Loucy (cell line): ENCODE measurements at regions not wholly inside any gene's neighbourhood (a gene's known extent, or its start where the extent isn't known, plus 50 kb on each side); places are given as distances from the start of the nearest gene placed in this dataset.

Source experiments
- H2AFZ ChIP-seq: fragments of 200-600 bp; sonication (generic); 2 replicates; pipeline ENCODE4 v1.6.0; 2016; ENCODE audit warnings: antibody characterized with exemption, mild to moderate bottlenecking, low read length, moderate library complexity
- H3F3A ChIP-seq: fragments of 200-600 bp; 2 replicates; pipeline ENCODE4 v1.6.0; 2016; ENCODE audit warnings: antibody characterized with exemption, low read depth, mild to moderate bottlenecking
- H3K27me3 ChIP-seq: fragments of 200-600 bp; sonication (generic); 2 replicates; pipeline ENCODE4 v1.6.1; 2014; ENCODE audit warnings: low read length, mild to moderate bottlenecking; ENCODE audit not compliant: insufficient read depth, poor library complexity, severe bottlenecking
- H3K36me3 ChIP-seq: fragments of 200-600 bp; sonication (generic); 2 replicates; pipeline ENCODE4 v1.6.1; 2016; ENCODE audit warnings: low read length; ENCODE audit not compliant: insufficient read depth
- H3K4me1 ChIP-seq: fragments of 200-600 bp; sonication (generic); 2 replicates; pipeline ENCODE4 v1.5.1; 2014; ENCODE audit warnings: low read length, mild to moderate bottlenecking; ENCODE audit not compliant: insufficient read depth, poor library complexity, severe bottlenecking
- H3K4me2 ChIP-seq: fragments of 200-600 bp; sonication (generic); 2 replicates; pipeline ENCODE4 v1.6.0; 2014; ENCODE audit warnings: antibody characterized with exemption, low read length, low read depth, mild to moderate bottlenecking; ENCODE audit not compliant: poor library complexity, severe bottlenecking
- H3K4me3 ChIP-seq: fragments of 200-600 bp; sonication (generic); 2 replicates; pipeline ENCODE4 v1.5.1; 2014; ENCODE audit warnings: low read length, mild to moderate bottlenecking, mixed read lengths; ENCODE audit not compliant: poor library complexity, severe bottlenecking
- H3K79me2 ChIP-seq: fragments of 200-600 bp; sonication (generic); 2 replicates; pipeline ENCODE4 v1.6.1; 2014; ENCODE audit warnings: low read length; ENCODE audit not compliant: insufficient read depth
- H3K9ac ChIP-seq: fragments of 200-600 bp; sonication (generic); 2 replicates; pipeline ENCODE4 v1.6.0; 2014; ENCODE audit warnings: mild to moderate bottlenecking, low read depth, low read length, moderate library complexity; ENCODE audit not compliant: poor library complexity, severe bottlenecking
- H3K9me2 ChIP-seq: fragments of 200-600 bp; sonication (generic); replicated peaks from 2 replicates; pipeline ENCODE4 v1.6.1; 2016; ENCODE audit warnings: low read depth, low read length, mixed read lengths
- H3K9me3 ChIP-seq: fragments of 200-600 bp; sonication (generic); 2 replicates; pipeline ENCODE4 v1.6.1; 2014; ENCODE audit warnings: mild to moderate bottlenecking, antibody characterized with exemption, low read length, low read depth; ENCODE audit not compliant: insufficient read depth
- H4K20me1 ChIP-seq: fragments of 200-600 bp; sonication (generic); 2 replicates; pipeline ENCODE4 v1.6.0; 2014; ENCODE audit warnings: antibody characterized with exemption, low read length, mild to moderate bottlenecking; ENCODE audit not compliant: insufficient read depth, poor library complexity, severe bottlenecking
- EZH2phosphoT487 ChIP-seq: fragments of 200-600 bp; IDR thresholded peaks from 2 replicates; pipeline ENCODE4 v1.6.1; 2018; ENCODE audit warnings: antibody characterized with exemption, mild to moderate bottlenecking, moderate library complexity, borderline replicate concordance
- TF ChIP-seq, protein P1 (sequence below): fragments of 200-600 bp; sonication (generic); conservative IDR thresholded peaks from 2 replicates; pipeline ENCODE4 v1.5.1; 2014; ENCODE audit warnings: mild to moderate bottlenecking, antibody characterized with exemption, low read length

- Histone ChIP-seq H3K79me2 (no peaks in the 10 kb centered on the region), H4K20me1 (no peaks in the 10 kb centered on the region), H3K4me2 (no peak overlapping the region), H3K9ac (no peak overlapping the region), H3F3A (no peaks in the 10 kb centered on the region; the same call in 1 of the 2 replicates), H2AFZ (no peak overlapping the region), H3K4me3 (no peak overlapping the region), H3K27me3 (no peaks in the 10 kb centered on the region), H3K9me2 (no peaks in the 10 kb centered on the region), H3K9me3 (no peaks in the 10 kb centered on the region), H3K4me1 (peaks cover 16% of the 10 kb centered on the region), H3K36me3 (no peaks in the 10 kb centered on the region)
- no peak for TF ChIP-seq EZH2phosphoT487
- TF ChIP-seq, protein P1, sequence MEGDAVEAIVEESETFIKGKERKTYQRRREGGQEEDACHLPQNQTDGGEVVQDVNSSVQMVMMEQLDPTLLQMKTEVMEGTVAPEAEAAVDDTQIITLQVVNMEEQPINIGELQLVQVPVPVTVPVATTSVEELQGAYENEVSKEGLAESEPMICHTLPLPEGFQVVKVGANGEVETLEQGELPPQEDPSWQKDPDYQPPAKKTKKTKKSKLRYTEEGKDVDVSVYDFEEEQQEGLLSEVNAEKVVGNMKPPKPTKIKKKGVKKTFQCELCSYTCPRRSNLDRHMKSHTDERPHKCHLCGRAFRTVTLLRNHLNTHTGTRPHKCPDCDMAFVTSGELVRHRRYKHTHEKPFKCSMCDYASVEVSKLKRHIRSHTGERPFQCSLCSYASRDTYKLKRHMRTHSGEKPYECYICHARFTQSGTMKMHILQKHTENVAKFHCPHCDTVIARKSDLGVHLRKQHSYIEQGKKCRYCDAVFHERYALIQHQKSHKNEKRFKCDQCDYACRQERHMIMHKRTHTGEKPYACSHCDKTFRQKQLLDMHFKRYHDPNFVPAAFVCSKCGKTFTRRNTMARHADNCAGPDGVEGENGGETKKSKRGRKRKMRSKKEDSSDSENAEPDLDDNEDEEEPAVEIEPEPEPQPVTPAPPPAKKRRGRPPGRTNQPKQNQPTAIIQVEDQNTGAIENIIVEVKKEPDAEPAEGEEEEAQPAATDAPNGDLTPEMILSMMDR = no peak
Measured at GRCh38 chr6:100084991-100085364, 91.0 kb upstream of the MCHR2 start.

DNA sequence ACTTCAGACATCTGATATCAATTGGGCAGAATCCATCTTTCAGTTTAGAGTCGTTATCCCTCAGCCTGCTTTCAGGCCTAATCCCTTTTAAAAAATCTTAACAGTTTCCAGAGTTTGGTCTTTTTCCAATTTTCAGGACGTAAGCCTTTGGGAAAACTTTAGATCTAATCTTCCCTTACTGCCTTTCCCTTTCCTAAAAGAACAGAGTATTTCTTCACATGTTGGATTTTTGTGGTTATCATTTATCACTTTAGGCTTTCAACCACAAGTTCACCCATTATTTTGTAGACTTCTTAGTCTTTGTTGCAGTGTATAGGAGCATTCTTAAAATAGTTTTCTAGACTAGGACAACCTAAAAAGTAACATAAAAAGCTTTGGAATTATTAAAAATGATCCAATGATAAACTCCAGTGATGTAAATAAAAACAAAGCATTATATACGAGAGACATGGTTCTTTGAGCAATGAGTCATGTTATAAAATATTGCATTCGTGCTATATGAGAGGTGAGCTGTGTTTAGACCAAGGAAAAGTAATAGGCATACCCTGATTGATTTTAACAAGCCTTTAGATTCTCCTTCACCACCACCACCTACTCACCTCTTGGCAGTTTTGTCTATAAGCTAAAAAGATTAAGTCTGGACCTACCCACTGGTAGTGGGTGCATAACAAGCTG lies 90.4 kb upstream of the MCHR2 start:
- no peak overlapping the region for H2AFZ ChIP-seq
- no peaks in the 10 kb centered on the region for H3K36me3 ChIP-seq
- no peaks in the 10 kb centered on the region for H3K27me3 ChIP-seq
- no peaks in the 10 kb centered on the region for H4K20me1 ChIP-seq
- peaks cover 16% of the 10 kb centered on the region for H3K4me1 ChIP-seq
- no peaks in the 10 kb centered on the region for H3K9me2 ChIP-seq
- H3F3A ChIP-seq = no peaks in the 10 kb centered on the region; the same call in 1 of the 2 replicates
- H3K9me3 ChIP-seq = no peaks in the 10 kb centered on the region
- TF ChIP-seq, protein P1 = no peak
- no peak for TF ChIP-seq EZH2phosphoT487
- no peaks in the 10 kb centered on the region for H3K79me2 ChIP-seq
- H3K9ac ChIP-seq = no peak overlapping the region
- no peak overlapping the region for H3K4me3 ChIP-seq
- no peak overlapping the region for H3K4me2 ChIP-seq

GRCh38 chr6:100078509-100078908 lies 84.5 kb upstream of the MCHR2 start:
- Histone ChIP-seq H4K20me1 (no peaks in the 10 kb centered on the region), H3K9ac (no peak overlapping the region), H3K9me2 (no peaks in the 10 kb centered on the region), H3K4me1 (no peaks in the 10 kb centered on the region), H2AFZ (0 out of 2 replicates have a peak overlapping the region, but pooled peaks have one; percentile 11), H3K4me2 (no peak overlapping the region), H3K27me3 (no peaks in the 10 kb centered on the region), H3F3A (no peaks in the 10 kb centered on the region), H3K79me2 (no peaks in the 10 kb centered on the region), H3K9me3 (no peaks in the 10 kb centered on the region), H3K36me3 (no peaks in the 10 kb centered on the region), H3K4me3 (no peak overlapping the region)
- TF ChIP-seq, protein P1 = peak; percentile 75
- no peak for TF ChIP-seq EZH2phosphoT487
